ENCODE measurements at regions not wholly inside any gene's neighbourhood (a gene's known extent, or its start where the extent isn't known, plus 50 kb on each side); places are given as distances from the start of the nearest gene placed in this dataset.

DNA sequence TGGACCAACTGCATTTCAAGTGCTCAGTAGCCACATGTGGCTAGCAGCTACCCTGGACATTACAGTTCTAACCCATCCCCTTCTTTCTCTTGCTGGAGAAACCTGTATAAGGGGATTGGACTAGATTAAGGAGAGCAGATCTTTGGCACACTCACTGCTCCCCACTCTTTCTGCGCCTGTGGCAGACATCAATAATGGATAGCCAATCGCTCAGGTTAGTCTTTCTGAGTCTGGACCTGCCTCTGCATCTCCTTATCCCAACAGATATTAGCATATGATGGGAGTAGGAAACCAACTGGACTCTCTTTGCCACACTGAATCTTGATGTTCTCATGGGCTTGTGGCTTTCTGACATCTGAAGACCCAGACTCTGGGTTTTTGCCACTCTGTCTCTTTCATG, 81.7 kb downstream of the IRX5 start:
- Histone ChIP-seq H3F3A (ENCODE audit: low read depth) (no peaks in the 10 kb centered on the region), H3K4me3 (ENCODE audit: low read length, poor library complexity, severe bottlenecking) (no peak overlapping the region), H3K9me3 (ENCODE audit: insufficient read depth, low read depth, low read length) (no peaks in the 10 kb centered on the region), H3K9ac (ENCODE audit: low read depth, low read length, poor library complexity, severe bottlenecking) (no peak overlapping the region), H3K79me2 (ENCODE audit: insufficient read depth, low read length) (no peaks in the 10 kb centered on the region), H3K9me2 (replicated peaks; ENCODE audit: low read depth, low read length) (no peaks in the 10 kb centered on the region), H4K20me1 (ENCODE audit: insufficient read depth, low read length, poor library complexity, severe bottlenecking) (no peaks in the 10 kb centered on the region), H3K4me1 (ENCODE audit: insufficient read depth, low read length, poor library complexity, severe bottlenecking) (peaks cover 18% of the 10 kb centered on the region), H3K4me2 (ENCODE audit: low read depth, low read length, poor library complexity, severe bottlenecking) (no peak overlapping the region), H3K27me3 (ENCODE audit: insufficient read depth, low read length, poor library complexity, severe bottlenecking) (no peaks in the 10 kb centered on the region), H3K36me3 (ENCODE audit: insufficient read depth, low read length) (no peaks in the 10 kb centered on the region), H2AFZ (ENCODE audit: low read length) (no peak overlapping the region)
- TF ChIP-seq, protein P1, sequence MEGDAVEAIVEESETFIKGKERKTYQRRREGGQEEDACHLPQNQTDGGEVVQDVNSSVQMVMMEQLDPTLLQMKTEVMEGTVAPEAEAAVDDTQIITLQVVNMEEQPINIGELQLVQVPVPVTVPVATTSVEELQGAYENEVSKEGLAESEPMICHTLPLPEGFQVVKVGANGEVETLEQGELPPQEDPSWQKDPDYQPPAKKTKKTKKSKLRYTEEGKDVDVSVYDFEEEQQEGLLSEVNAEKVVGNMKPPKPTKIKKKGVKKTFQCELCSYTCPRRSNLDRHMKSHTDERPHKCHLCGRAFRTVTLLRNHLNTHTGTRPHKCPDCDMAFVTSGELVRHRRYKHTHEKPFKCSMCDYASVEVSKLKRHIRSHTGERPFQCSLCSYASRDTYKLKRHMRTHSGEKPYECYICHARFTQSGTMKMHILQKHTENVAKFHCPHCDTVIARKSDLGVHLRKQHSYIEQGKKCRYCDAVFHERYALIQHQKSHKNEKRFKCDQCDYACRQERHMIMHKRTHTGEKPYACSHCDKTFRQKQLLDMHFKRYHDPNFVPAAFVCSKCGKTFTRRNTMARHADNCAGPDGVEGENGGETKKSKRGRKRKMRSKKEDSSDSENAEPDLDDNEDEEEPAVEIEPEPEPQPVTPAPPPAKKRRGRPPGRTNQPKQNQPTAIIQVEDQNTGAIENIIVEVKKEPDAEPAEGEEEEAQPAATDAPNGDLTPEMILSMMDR (conservative IDR thresholded peaks at IDR 0.05; ENCODE audit: low read length): no peak

DNA sequence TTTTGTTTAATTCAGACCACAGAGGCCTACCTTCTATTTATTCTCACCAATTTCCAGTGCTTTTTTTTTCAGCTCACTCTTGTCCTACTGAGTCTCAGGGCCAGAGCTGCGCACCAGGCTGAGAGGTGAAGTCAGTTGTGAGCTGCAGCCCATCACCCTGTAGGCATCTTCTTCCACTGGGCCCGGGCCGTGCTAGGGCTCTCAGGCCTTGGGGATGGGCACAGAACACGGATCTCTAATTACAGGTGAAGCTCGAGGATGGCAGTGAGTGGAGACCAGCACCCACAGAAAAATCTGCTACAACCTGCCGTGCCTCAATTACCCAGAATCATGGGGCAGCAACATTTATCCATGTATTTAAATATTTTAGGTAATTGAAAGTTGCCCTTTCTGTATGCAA, 82.1 kb downstream of the IRX5 start:
- Histone ChIP-seq H3K36me3 (ENCODE audit: insufficient read depth, low read length) (no peaks in the 10 kb centered on the region), H3K4me2 (ENCODE audit: low read depth, low read length, poor library complexity, severe bottlenecking) (no peak overlapping the region), H2AFZ (ENCODE audit: low read length) (no peak overlapping the region), H3K9me3 (ENCODE audit: insufficient read depth, low read depth, low read length) (no peaks in the 10 kb centered on the region), H3K4me3 (ENCODE audit: low read length, poor library complexity, severe bottlenecking) (no peak overlapping the region), H3K9ac (ENCODE audit: low read depth, low read length, poor library complexity, severe bottlenecking) (no peak overlapping the region), H3K4me1 (ENCODE audit: insufficient read depth, low read length, poor library complexity, severe bottlenecking) (peaks cover 22% of the 10 kb centered on the region), H3K79me2 (ENCODE audit: insufficient read depth, low read length) (no peaks in the 10 kb centered on the region), H3F3A (ENCODE audit: low read depth) (no peaks in the 10 kb centered on the region), H3K27me3 (ENCODE audit: insufficient read depth, low read length, poor library complexity, severe bottlenecking) (no peaks in the 10 kb centered on the region), H4K20me1 (ENCODE audit: insufficient read depth, low read length, poor library complexity, severe bottlenecking) (no peaks in the 10 kb centered on the region), H3K9me2 (replicated peaks; ENCODE audit: low read depth, low read length) (no peaks in the 10 kb centered on the region)
- TF ChIP-seq, protein P1 (conservative IDR thresholded peaks at IDR 0.05; ENCODE audit: low read length): no peak
- TF ChIP-seq EZH2phosphoT487 (IDR thresholded peaks at IDR 0.05; ENCODE audit: borderline replicate concordance): no peak

DNA sequence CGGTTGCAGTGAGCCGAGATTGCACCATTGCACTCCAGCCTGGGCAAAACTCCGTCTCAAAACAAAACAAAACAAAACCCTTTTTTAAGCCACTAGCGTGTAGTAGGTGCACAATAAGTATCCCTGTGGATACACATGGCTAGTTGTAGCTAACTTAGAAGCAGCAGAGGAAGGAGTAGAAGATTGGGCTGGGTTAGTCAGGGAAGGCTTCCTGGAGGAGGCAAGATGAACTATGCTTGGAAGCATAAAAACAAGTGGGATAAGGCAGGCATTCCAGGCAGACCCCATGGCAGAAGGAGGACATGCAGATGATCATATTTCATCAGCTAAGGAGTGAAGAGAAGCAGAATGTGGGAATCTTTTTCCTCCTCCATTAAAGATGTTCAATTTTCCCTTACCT, 83.4 kb downstream of the IRX5 start:
- Histone ChIP-seq H2AFZ (ENCODE audit: low read length) (no peak overlapping the region), H4K20me1 (ENCODE audit: insufficient read depth, low read length, poor library complexity, severe bottlenecking) (no peaks in the 10 kb centered on the region), H3K36me3 (ENCODE audit: insufficient read depth, low read length) (no peaks in the 10 kb centered on the region), H3K79me2 (ENCODE audit: insufficient read depth, low read length) (no peaks in the 10 kb centered on the region), H3K9me3 (ENCODE audit: insufficient read depth, low read depth, low read length) (no peaks in the 10 kb centered on the region), H3K4me1 (ENCODE audit: insufficient read depth, low read length, poor library complexity, severe bottlenecking) (peaks cover 23% of the 10 kb centered on the region), H3K4me3 (ENCODE audit: low read length, poor library complexity, severe bottlenecking) (no peak overlapping the region), H3K27me3 (ENCODE audit: insufficient read depth, low read length, poor library complexity, severe bottlenecking) (no peaks in the 10 kb centered on the region), H3F3A (ENCODE audit: low read depth) (no peaks in the 10 kb centered on the region), H3K9ac (ENCODE audit: low read depth, low read length, poor library complexity, severe bottlenecking) (no peak overlapping the region), H3K9me2 (replicated peaks; ENCODE audit: low read depth, low read length) (no peaks in the 10 kb centered on the region), H3K4me2 (ENCODE audit: low read depth, low read length, poor library complexity, severe bottlenecking) (no peak overlapping the region)
- no peak for TF ChIP-seq EZH2phosphoT487 (IDR thresholded peaks at IDR 0.05; ENCODE audit: borderline replicate concordance)
- TF ChIP-seq, protein P1 (conservative IDR thresholded peaks at IDR 0.05; ENCODE audit: low read length): no peak

Data from Loucy (cell line).